ENCODE measurements at regions not wholly inside any gene's neighbourhood (a gene's known extent, or its start where the extent isn't known, plus 50 kb on each side); places are given as distances from the start of the nearest gene placed in this dataset.

- TF ChIP-seq CTCF (IDR thresholded peaks at IDR 0.05) (no peak), POLR2A (IDR thresholded peaks at IDR 0.05) (no peak)
These were observed 133.1 kb downstream of the CDH26 start for GRCh38 chr20:60091305-60091704.

All from lower leg skin (tissue), 3 donors.